Vagina (tissue), 2 donors: ENCODE measurements at regions not wholly inside any gene's neighbourhood (a gene's known extent, or its start where the extent isn't known, plus 50 kb on each side); places are given as distances from the start of the nearest gene placed in this dataset.

ENCODE experiments used
- CTCF ChIP-seq, 3 experiments: fragments of 450-650 bp in 2 of 3; fragments of 200-600 bp in 1 of 3; sonication (generic) in 1 of 3; IDR thresholded peaks; one replicate each; pipeline ENCODE4 v1.5.1; 2017 to 2019; ENCODE audit warnings: antibody characterized with exemption in 3 of 3, mild to moderate bottlenecking in 2 of 3, moderate library complexity in 2 of 3
- POLR2A ChIP-seq, 2 donors: fragments of 450-650 bp; IDR thresholded peaks; one replicate each; pipeline ENCODE4 v1.6.1; 2017; ENCODE audit warnings: antibody characterized with exemption in 2 of 2, mild to moderate bottlenecking in 2 of 2, moderate library complexity in 2 of 2

DNA sequence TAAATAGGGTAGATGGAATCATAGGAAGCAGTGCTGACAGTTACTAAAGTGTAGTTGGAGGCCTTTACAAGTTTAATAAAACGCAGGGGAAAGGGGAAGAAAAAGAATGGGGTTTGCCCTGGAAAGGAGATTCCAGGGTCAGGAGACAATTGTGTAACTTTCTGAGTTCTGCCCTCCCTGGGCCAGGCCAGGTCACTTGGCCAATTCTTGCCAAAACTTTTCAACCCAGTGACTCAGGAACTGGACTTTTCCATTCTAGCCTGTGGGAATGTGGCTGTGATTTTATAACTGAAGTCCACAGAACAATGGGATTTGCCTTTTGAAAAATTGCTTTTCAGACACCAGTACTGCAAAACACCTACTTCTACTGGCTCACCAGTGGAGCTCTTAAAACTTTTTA lies 289.8 kb upstream of the ANKRD55 start:
- no peak for TF ChIP-seq POLR2A (IDR thresholded peaks at IDR 0.05)
- no peak for TF ChIP-seq CTCF (IDR thresholded peaks at IDR 0.05)
